ENCODE measurements at regions not wholly inside any gene's neighbourhood (a gene's known extent, or its start where the extent isn't known, plus 50 kb on each side); places are given as distances from the start of the nearest gene placed in this dataset.

- DNase-seq (ENCODE audit: low read depth in 4 of 4, low spot score in 1 of 4): no peak
Measured at GRCh38 chr6:105593056-105593690, 190.3 kb upstream of the PREP start.

- no peak for DNase-seq (ENCODE audit: low read depth in 4 of 4, low spot score in 1 of 4)
Measured at GRCh38 chr6:105592329-105592728, 189.4 kb upstream of the PREP start.

GRCh38 chr6:105591053-105591452, 188.2 kb upstream of the PREP start:
- DNase-seq (ENCODE audit: low read depth in 4 of 4, low spot score in 1 of 4): no peak

GRCh38 chr6:105588123-105588710, 185.3 kb upstream of the PREP start:
- DNase-seq (ENCODE audit: low read depth in 4 of 4, low spot score in 1 of 4): no peak

GRCh38 chr6:105587349-105588122, 184.7 kb upstream of the PREP start:
- no peak for DNase-seq (ENCODE audit: low read depth in 4 of 4, low spot score in 1 of 4)

- no peak for DNase-seq (ENCODE audit: low read depth in 4 of 4, low spot score in 1 of 4)
Measured at GRCh38 chr6:105578179-105578707, 175.4 kb upstream of the PREP start.

- no peak for DNase-seq (ENCODE audit: low read depth in 4 of 4, low spot score in 1 of 4)
Measured at GRCh38 chr6:105573556-105573955, 170.7 kb upstream of the PREP start.

- DNase-seq (ENCODE audit: low read depth in 4 of 4, low spot score in 1 of 4): no peak
Measured at GRCh38 chr6:105573138-105573537, 170.3 kb upstream of the PREP start.

GRCh38 chr6:105570416-105570815, 167.5 kb upstream of the PREP start:
- no peak for DNase-seq (ENCODE audit: low read depth in 4 of 4, low spot score in 1 of 4)

GRCh38 chr6:105569706-105570105, 166.8 kb upstream of the PREP start:
- no peak for DNase-seq (ENCODE audit: low read depth in 4 of 4, low spot score in 1 of 4)

- DNase-seq (ENCODE audit: low read depth in 4 of 4, low spot score in 1 of 4): no peak
Measured at GRCh38 chr6:105568751-105569150, 165.9 kb upstream of the PREP start.

- DNase-seq (ENCODE audit: low read depth in 4 of 4, low spot score in 1 of 4): no peak
Measured at GRCh38 chr6:105568142-105568541, 165.3 kb upstream of the PREP start.

GRCh38 chr6:105567140-105567539, 164.3 kb upstream of the PREP start:
- DNase-seq (ENCODE audit: low read depth in 4 of 4, low spot score in 1 of 4): no peak

- DNase-seq (ENCODE audit: low read depth in 4 of 4, low spot score in 1 of 4): no peak
Measured at GRCh38 chr6:105566503-105566902, 163.6 kb upstream of the PREP start.

- DNase-seq (ENCODE audit: low read depth in 4 of 4, low spot score in 1 of 4): no peak
Measured at GRCh38 chr6:105564121-105564902, 161.4 kb upstream of the PREP start.

GRCh38 chr6:105562027-105562426, 159.1 kb upstream of the PREP start:
- DNase-seq (ENCODE audit: low read depth in 4 of 4, low spot score in 1 of 4): no peak

GRCh38 chr6:105561486-105561885, 158.6 kb upstream of the PREP start:
- no peak for DNase-seq (ENCODE audit: low read depth in 4 of 4, low spot score in 1 of 4)

GRCh38 chr6:105560611-105561066, 157.8 kb upstream of the PREP start:
- no peak for DNase-seq (ENCODE audit: low read depth in 4 of 4, low spot score in 1 of 4)

GRCh38 chr6:105557291-105557690, 154.4 kb upstream of the PREP start:
- DNase-seq (ENCODE audit: low read depth in 4 of 4, low spot score in 1 of 4): no peak

GRCh38 chr6:105553171-105553570, 150.3 kb upstream of the PREP start:
- no peak for DNase-seq (ENCODE audit: low read depth in 4 of 4, low spot score in 1 of 4)

- no peak for DNase-seq (ENCODE audit: low read depth in 4 of 4, low spot score in 1 of 4)
Measured at GRCh38 chr6:105550955-105551620, 148.2 kb upstream of the PREP start.

Measured in stimulated activated CD4-positive, alpha-beta T cell treated with anti-CD3 and anti-CD28 coated beads, Interleukin-1b, Interleukin-23, amount 100 ng/mL, for 24 hours (primary cell).